Dermis blood vessel endothelial cell (primary cell): ENCODE measurements at regions not wholly inside any gene's neighbourhood (a gene's known extent, or its start where the extent isn't known, plus 50 kb on each side); places are given as distances from the start of the nearest gene placed in this dataset.
A peak's percentile ranks its signal among the peaks of the same experiment; 100 is the strongest.
"Not testable (repeated sequence)": the region's sequence is repeated elsewhere in the genome, so short reads cannot be mapped to it uniquely, and the experiment has no call there.

Experiments used
- DNase-seq: peaks from one replicate; pipeline ENCODE4 v3.0.0; 2010

GRCh38 chr15:45812200-45812599 is 177.4 kb downstream of the SQOR start:
- peak; percentile 67 for DNase-seq

DNA sequence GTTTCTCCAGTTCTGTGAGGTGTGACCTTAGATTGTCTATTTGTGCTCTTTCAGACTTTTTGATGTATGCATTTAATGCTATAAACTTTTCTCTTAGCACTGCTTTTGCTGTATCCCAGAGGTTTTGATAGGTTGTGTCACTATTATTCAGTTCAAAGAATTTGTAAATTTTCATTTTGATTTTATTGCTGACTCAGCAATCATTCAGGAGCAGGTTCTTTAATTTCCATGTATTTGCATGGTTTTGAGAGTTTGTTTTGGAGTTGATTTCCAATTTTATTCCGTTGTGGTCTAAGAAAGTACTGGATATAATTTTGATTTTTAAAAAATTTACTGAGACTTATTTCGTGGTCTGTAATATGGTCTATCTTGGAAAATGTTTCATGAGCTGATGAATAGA is 182.7 kb downstream of the SQOR start:
- DNase-seq, result not testable (repeated sequence)

DNA sequence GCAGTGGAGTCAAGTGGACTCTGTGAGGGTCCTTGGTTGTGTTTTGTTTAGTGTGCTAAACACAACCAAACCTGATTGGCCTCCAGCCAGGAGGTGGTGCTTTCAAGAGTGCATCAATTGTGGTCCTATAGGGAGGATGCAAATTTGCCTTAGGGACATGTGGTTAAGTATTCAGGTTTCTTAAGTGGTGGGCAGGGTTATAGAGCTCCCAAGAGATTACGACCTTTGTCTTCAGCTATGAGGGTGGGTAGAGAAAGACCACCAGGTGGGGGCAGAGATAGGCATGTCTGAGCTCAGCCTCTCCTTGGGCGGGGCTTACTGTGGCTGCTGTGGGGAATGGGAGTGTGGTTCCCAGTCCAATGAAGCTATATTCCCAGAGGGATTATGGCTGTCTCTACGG is 186.6 kb downstream of the SQOR start:
- no peak for DNase-seq

GRCh38 chr15:45822968-45823367 is 188.1 kb downstream of the SQOR start:
- DNase-seq, result not testable (repeated sequence)

DNA sequence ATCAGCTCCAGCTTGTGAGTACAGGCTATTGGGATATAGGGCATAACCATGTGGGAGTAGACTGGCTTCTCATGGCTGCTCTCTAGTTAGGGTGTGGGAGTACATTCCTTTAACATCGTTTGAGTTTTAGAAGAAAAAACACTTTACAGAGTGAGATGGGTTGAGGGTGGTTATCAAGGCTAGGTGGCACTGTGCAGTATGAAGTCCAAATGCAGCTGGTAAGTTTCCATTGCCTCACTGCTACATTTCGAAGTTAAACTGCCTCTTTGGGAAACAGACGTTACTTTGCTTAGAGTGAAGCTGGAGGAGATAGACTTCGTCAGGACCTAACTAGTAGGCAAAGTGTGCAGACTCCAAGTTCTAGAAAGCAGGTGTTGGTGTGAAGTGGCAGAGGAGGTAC is 192.4 kb downstream of the SQOR start:
- DNase-seq, result peak; percentile 41

- no peak for DNase-seq
Measured at GRCh38 chr15:45827766-45828165, 192.9 kb downstream of the SQOR start.

GRCh38 chr15:45829336-45830153 is 194.7 kb downstream of the SQOR start:
- no peak for DNase-seq

DNA sequence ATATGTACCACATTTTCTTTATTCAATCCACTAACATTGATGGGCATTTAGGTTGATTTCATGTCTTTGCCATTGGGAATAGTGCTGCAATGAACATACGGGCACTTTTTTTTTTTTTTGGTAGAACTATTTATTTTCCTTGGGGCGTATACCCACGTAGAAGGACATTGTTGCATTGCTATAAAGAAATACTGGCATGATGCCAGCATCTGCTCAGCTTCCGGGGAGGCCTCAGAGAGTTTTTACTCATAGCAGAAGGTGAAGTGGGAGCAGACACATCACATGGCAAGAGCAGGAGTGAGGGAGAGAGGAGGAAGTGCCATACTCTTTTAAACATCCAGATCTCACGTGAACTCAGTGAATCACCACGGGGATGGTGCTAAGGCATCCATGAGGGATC is 197.0 kb downstream of the SQOR start:
- no peak for DNase-seq

- DNase-seq, result no peak
Measured at GRCh38 chr15:45834622-45835021, 199.8 kb downstream of the SQOR start.

DNA sequence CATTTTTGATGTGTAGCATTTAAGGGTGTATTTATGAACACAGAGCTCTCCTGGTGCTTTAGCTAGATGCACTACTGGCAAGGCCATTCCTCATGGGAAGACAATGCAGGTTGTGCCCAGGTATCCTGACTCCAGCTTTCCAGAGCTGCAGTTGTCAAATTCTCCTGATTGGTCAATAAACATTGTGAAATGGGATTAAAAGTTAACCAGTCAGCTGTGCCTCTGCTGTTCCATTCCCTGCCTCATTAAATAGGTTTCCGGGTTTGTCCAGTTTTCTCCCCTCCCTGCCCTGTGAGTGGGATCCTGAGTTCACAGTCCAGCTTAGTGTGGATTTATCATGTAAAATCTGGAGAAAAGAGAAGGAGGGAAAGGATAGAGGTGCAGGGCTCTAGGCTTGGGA is 207.3 kb downstream of the SQOR start:
- DNase-seq, result no peak

GRCh38 chr15:45847645-45848044 is 212.8 kb downstream of the SQOR start:
- DNase-seq, result no peak

DNA sequence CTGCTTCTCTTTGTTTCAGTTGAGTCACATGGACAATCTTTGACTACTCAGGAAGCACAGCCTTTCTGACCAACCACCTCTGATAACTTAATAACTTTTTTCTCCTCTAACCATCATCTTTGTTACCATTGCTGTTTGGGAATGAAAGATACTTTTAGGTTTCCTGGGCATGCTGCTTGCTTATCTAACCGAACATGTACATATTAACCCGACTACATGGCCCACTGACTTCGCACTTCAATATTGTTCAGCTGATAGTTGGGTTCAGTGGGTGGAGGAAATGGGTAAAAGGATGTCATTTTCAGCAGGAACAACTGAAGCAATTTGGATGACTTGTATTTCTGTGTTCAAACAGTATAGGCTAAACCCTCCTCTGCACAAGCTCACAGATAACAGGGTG is 214.3 kb downstream of the SQOR start:
- peak; percentile 22 for DNase-seq

- DNase-seq, result no peak
Measured at GRCh38 chr15:45854455-45855202, 219.8 kb downstream of the SQOR start.

DNA sequence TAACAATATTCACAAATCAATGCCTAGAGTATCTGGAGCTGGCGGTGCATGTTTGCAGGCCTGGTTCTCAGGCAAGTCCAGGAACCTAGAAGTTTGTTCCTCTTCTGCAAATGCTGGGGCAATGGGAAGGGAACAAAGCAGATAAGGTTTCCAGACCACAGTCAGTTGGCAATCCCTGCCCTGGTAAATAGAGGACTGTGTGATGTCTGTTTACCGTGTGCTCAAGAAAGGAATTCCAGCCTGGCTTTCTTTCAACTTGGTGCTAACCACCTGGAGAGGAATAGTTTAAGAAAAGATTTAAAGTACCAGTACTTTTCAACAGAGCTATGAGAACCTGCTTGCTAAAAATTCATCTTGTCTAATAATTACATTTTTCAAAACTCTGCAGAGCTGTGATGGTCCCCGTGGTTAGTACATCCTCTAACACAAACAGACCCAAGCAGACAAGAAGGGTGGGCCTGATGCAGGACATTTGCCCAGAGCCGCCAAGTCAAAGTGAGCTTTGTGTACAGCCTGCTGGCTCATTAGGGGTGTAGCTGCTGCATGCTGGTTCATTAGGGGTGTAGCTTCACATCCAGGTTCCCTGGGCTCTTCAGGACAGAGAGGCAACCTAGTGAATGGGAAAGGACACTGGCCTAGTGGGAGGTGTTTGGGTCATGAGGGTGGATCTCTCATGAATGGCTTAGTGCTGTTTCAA is 220.5 kb downstream of the SQOR start:
- no peak for DNase-seq

DNA sequence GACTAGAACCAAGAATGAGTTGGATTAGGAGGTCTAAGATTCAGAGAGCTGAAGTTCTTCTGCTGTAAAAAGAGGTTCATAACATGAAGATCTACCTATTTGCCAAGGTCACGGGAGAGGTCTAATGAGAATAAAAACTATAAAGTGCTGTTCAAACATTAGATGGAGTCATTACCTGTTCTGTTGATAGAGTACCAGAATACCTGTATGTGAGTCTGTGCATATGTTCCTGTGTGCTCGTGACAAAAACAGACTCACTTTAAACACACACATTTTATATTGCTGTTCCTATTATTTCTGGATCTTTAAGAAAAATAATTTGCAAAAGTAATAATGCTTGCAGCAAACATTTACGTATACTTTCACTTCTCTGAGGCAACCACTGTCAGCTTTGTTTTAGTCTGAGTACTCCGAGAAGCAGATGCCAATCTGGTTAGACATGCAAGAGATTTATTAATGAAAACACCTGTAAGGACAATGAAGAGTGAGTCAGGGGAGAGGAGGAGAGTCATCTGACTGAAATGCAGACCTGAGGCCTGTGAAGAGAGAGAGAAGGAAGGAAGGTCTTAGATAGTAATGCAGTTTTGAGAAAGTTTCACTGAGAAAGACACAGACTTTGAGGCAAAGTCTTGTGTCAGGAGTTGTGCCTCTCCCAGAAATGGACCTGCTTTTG is 221.2 kb downstream of the SQOR start:
- DNase-seq, result no peak

DNA sequence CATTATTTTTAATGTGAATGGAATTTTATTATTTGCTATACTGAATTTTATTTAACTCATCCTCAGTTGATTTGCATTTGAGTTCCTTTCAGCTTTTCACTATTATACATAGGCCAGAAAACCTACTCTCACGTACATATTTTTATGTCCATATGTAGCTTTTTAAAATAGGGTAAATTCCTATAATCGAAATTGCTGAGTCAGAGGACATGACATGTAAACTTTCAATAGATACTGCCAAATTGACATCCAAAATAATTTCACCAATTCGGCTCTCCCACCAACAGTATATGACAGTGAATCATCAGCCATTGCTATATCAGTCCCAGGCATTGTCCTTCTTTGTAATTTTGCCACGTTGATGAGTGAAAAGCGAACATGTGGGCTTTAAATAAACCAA is 222.5 kb downstream of the SQOR start:
- DNase-seq, result no peak

DNA sequence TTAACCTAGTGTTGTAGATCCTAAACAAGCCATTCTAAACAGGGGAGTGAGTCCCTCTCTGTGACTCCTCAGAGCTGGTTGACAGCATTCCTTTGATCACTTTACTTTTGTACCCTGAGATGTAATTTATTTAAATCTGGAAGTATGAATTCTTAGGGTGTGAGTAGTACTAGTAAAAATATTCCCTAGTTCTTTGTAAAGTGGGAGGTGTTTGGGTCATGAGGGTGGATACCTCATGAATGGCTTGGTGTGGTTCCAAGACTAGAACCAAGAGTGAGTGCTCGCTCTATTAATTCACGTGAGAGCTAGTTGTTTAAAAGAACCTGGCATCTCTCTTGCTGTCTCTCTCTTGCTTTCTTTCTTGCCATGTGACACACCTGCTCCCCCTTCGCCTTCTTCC is 223.7 kb downstream of the SQOR start:
- no peak for DNase-seq

DNA sequence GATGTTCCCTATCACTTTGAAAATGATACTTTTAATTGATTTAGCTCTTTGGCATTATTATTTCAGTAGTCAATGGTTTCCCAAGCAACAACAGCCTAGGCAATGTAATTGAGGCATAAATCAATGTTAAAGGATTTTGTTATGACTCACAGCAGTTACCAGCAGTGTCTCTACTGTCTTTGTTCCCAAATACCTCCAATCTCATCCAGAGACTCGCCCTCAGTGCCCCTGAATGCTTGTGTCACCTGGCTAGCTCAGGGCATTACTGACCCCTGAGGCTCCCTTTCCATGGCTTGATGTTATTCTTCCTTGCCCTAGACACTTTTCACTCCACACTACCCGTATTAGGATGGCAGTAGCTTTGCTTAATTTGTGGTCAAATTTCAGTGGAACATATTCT is 227.2 kb downstream of the SQOR start:
- DNase-seq, result no peak

- no peak for DNase-seq
Measured at GRCh38 chr15:45863881-45864580, 229.2 kb downstream of the SQOR start.

DNA sequence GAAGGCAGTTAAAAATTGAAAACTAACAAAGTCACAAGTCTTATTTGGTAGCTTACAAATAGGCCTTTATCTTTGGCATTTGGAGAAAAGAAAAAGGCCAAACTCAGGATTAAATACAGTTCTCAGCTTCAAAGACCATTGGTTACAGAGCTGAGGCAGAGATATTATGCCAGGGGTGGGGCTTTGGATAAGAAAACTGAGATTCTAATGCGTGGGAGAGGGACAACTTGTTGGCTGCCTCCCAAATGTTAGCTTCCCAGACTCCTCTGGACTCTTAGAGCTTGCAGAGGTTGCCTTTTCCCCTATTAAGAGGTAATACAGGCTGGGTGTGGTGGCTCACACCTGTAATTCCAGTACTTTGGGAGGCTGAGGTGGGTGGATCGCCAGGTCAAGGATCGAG is 231.8 kb downstream of the SQOR start:
- DNase-seq, result no peak

DNA sequence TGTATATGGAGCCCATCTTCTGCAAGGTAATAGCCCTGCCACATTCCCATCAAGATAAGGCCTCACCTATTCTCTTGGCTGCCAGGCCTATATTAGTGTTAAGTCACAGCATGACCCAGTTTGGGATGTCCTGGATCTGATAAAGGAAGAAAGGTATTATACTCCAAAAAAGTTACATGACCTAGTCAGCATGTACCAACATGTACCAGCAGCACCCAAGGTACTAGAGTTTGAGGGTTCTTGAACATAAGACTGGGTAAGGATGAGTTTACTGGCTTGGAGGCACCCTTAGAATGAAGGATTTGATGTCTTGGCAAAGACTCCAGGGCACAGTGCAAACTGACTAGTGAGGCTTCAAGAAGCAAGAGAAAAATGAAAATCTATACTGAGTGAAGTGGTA is 232.5 kb downstream of the SQOR start:
- no peak for DNase-seq

DNA sequence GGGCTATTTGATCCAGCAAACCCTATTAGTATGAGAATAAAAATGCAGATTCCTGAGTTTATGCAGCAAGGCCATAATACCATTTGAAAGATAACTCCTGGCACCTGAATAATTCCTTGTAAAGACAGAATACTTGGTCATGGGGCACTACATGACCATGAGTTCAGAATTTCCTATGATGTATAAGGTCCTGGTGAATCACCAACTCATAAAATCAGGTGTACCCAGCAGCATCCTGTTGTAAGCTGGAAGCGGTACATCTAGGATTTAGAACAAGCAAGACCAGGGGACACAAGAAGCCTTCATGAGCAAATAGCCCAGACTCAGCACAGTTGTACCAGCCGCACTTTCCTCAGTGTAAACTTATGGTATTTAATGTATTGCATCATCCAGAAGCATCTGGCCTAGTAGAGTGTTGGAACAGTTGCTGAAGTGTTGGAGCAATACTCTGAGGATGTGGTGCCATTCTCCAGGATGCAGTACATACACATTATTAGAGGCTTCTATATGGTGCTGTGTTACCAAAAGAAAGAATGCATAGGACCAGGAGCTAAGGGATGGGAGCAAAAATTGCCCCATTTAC is 233.4 kb downstream of the SQOR start:
- DNase-seq, result no peak
